Astrocyte (in vitro differentiated cells and primary cell): ENCODE measurements at regions not wholly inside any gene's neighbourhood (a gene's known extent, or its start where the extent isn't known, plus 50 kb on each side); places are given as distances from the start of the nearest gene placed in this dataset.
"Not testable (repeated sequence)": the region's sequence is repeated elsewhere in the genome, so short reads cannot be mapped to it uniquely, and the experiment has no call there.

ENCODE experiments used
- DNase-seq: peaks from one replicate; pipeline ENCODE4 v3.0.0-alpha.2; 2010; ENCODE audit warnings: low read depth
- FAIRE-seq: peaks from 2 replicates; lab custom pipeline; 2011; peaks lifted over from hg19 to GRCh38; lab: Jason Lieb, UNC
- H2AFZ ChIP-seq: 2 replicates; pipeline ENCODE4 v1.6.0; 2012; ENCODE audit warnings: low read depth, low read length, inconsistent platforms
- H3K27ac ChIP-seq: 2 replicates; pipeline ENCODE4 v1.5.1; 2011; ENCODE audit warnings: low read depth, low read length, inconsistent platforms
- H3K27me3 ChIP-seq: 2 replicates; pipeline ENCODE4 v1.6.0; 2011; ENCODE audit warnings: low read length, inconsistent platforms; ENCODE audit not compliant: insufficient read depth
- H3K36me3 ChIP-seq: 2 replicates; pipeline ENCODE4 v1.5.1; 2011; ENCODE audit warnings: low read length, inconsistent platforms; ENCODE audit not compliant: insufficient read depth
- H3K4me1 ChIP-seq: 2 replicates; pipeline ENCODE4 v1.5.1; 2011; ENCODE audit warnings: low read length, inconsistent platforms; ENCODE audit not compliant: insufficient read depth
- H3K4me2 ChIP-seq: 2 replicates; pipeline ENCODE4 v1.6.0; 2012; ENCODE audit warnings: low read length, inconsistent platforms
- H3K4me3 ChIP-seq: 2 replicates; pipeline ENCODE4 v1.5.1; 2011; ENCODE audit warnings: low read depth, mild to moderate bottlenecking, low read length, inconsistent platforms; ENCODE audit not compliant: insufficient read depth
- H3K79me2 ChIP-seq: 2 replicates; pipeline ENCODE4 v1.6.0; 2012; ENCODE audit warnings: mild to moderate bottlenecking, low read length, inconsistent platforms; ENCODE audit not compliant: insufficient read depth
- H3K9ac ChIP-seq: 2 replicates; pipeline ENCODE4 v1.6.0; 2012; ENCODE audit warnings: mild to moderate bottlenecking, low read length, inconsistent platforms
- H3K9me3 ChIP-seq: 2 replicates; pipeline ENCODE4 v1.5.1; 2012; ENCODE audit warnings: low read depth, mild to moderate bottlenecking, low read length, inconsistent platforms; ENCODE audit not compliant: insufficient read depth
- H4K20me1 ChIP-seq: 2 replicates; pipeline ENCODE4 v1.6.0; 2012; ENCODE audit warnings: low read length, inconsistent platforms; ENCODE audit not compliant: insufficient read depth
- H3K27ac Mint-ChIP-seq: one replicate; pipeline ENCODE4 v1.8.0; 2021; ENCODE audit warnings: mild to moderate bottlenecking, mixed read lengths; ENCODE audit not compliant: unreplicated experiment
- H3K27me3 Mint-ChIP-seq: one replicate; pipeline ENCODE4 v1.8.0; 2021; ENCODE audit warnings: low read depth, mixed read lengths; ENCODE audit not compliant: unreplicated experiment
- H3K36me3 Mint-ChIP-seq: one replicate; pipeline ENCODE4 v1.8.0; 2021; ENCODE audit warnings: low read depth, mixed read lengths; ENCODE audit not compliant: unreplicated experiment
- H3K4me1 Mint-ChIP-seq: one replicate; pipeline ENCODE4 v1.8.0; 2021; ENCODE audit warnings: low read depth, mixed read lengths; ENCODE audit not compliant: unreplicated experiment
- H3K4me3 Mint-ChIP-seq: one replicate; pipeline ENCODE4 v1.8.0; 2021; ENCODE audit warnings: mild to moderate bottlenecking, moderate library complexity, mixed read lengths; ENCODE audit not compliant: unreplicated experiment
- H3K9me3 Mint-ChIP-seq: one replicate; pipeline ENCODE4 v1.8.0; 2021; ENCODE audit warnings: mild to moderate bottlenecking, mixed read lengths; ENCODE audit not compliant: unreplicated experiment
- CTCF ChIP-seq: IDR thresholded peaks from 2 replicates; pipeline ENCODE4 v1.5.1; 2011; ENCODE audit warnings: low read depth, mild to moderate bottlenecking, inconsistent platforms, low read length, moderate library complexity; ENCODE audit not compliant: insufficient read depth
- EZH2 ChIP-seq: IDR thresholded peaks from 2 replicates; pipeline ENCODE4 v1.6.1; 2012; ENCODE audit warnings: mild to moderate bottlenecking, low read length, inconsistent platforms; ENCODE audit not compliant: insufficient read depth

GRCh38 chr6:176766-177165, 115.5 kb upstream of the DUSP22 start:
- FAIRE-seq (no peak), DNase-seq (no peak)
- Histone ChIP-seq H3K79me2 (no peaks in the 10 kb centered on the region), H2AFZ (no peak overlapping the region), H3K4me1 (no peaks in the 10 kb centered on the region), H3K4me2 (no peak overlapping the region), H3K36me3 (no peaks in the 10 kb centered on the region), H3K27ac (no peak overlapping the region), H3K9me3 (peaks cover 4% of the 10 kb centered on the region), H4K20me1 (no peaks in the 10 kb centered on the region), H3K4me3 (no peak overlapping the region), H3K27me3 (no peaks in the 10 kb centered on the region), H3K9ac (no peak overlapping the region)
- Mint-ChIP-seq H3K27me3 (peaks cover 22% of the 10 kb centered on the region), H3K27ac (no peak overlapping the region), H3K4me1 (no peaks in the 10 kb centered on the region), H3K9me3 (peaks cover 20% of the 10 kb centered on the region), H3K4me3 (no peak overlapping the region), H3K36me3 (no peaks in the 10 kb centered on the region)
- TF ChIP-seq EZH2 (no peak), CTCF (no peak)

- H3K27ac ChIP-seq, result no peak overlapping the region
- no peak overlapping the region for H2AFZ ChIP-seq
- no peaks in the 10 kb centered on the region for H3K36me3 ChIP-seq
- H3K36me3 Mint-ChIP-seq, result no peaks in the 10 kb centered on the region
- peaks cover 16% of the 10 kb centered on the region for H3K9me3 Mint-ChIP-seq
- H3K9ac ChIP-seq, result no peak overlapping the region
- no peak overlapping the region for H3K4me3 Mint-ChIP-seq
- no peak for TF ChIP-seq CTCF
- no peak for TF ChIP-seq EZH2
- no peaks in the 10 kb centered on the region for H3K4me1 ChIP-seq
- H3K9me3 ChIP-seq, result peaks cover 4% of the 10 kb centered on the region
- FAIRE-seq (no peak), DNase-seq (no peak)
- H3K4me2 ChIP-seq, result no peak overlapping the region
- H3K4me3 ChIP-seq, result no peak overlapping the region
- no peaks in the 10 kb centered on the region for H3K4me1 Mint-ChIP-seq
- H3K27me3 ChIP-seq, result no peaks in the 10 kb centered on the region
- H3K27ac Mint-ChIP-seq, result no peak overlapping the region
- H3K79me2 ChIP-seq, result no peaks in the 10 kb centered on the region
- no peaks in the 10 kb centered on the region for H4K20me1 ChIP-seq
- peaks cover 22% of the 10 kb centered on the region for H3K27me3 Mint-ChIP-seq
Measured at GRCh38 chr6:178119-178518, 114.2 kb upstream of the DUSP22 start.

- H3K36me3 Mint-ChIP-seq, H3K9ac ChIP-seq, H3K4me1 ChIP-seq, H3K27ac Mint-ChIP-seq, H3K4me3 Mint-ChIP-seq, H3K36me3 ChIP-seq, H3K27me3 ChIP-seq, DNase-seq, H2AFZ ChIP-seq, H3K9me3 ChIP-seq, H3K4me3 ChIP-seq, FAIRE-seq, H3K4me2 ChIP-seq, H3K79me2 ChIP-seq, H3K4me1 Mint-ChIP-seq, H3K27ac ChIP-seq, H4K20me1 ChIP-seq: not testable (repeated sequence)
- Mint-ChIP-seq H3K9me3 (peaks cover 12% of the 10 kb centered on the region), H3K27me3 (peaks cover 29% of the 10 kb centered on the region)
Measured at GRCh38 chr6:178929-179328, 113.4 kb upstream of the DUSP22 start.
